HG03442 (cell line): ENCODE measurements at regions not wholly inside any gene's neighbourhood (a gene's known extent, or its start where the extent isn't known, plus 50 kb on each side); places are given as distances from the start of the nearest gene placed in this dataset.
A peak's percentile ranks its signal among the peaks of the same experiment; 100 is the strongest.

Source experiments
- ATAC-seq: cut with Tn5 transposase; IDR thresholded peaks from one replicate; pipeline ENCODE4 v1.9.1; 2021; ENCODE audit warnings: mild to moderate bottlenecking, moderate library complexity; ENCODE audit not compliant: unreplicated experiment

- no peak for ATAC-seq
These were observed 303.9 kb downstream of the ETAA1 start for GRCh38 chr2:67701011-67701410.

- ATAC-seq: no peak
These were observed 305.2 kb downstream of the ETAA1 start for GRCh38 chr2:67702284-67702683.

GRCh38 chr2:67702937-67703336 lies 305.8 kb downstream of the ETAA1 start:
- no peak for ATAC-seq

- no peak for ATAC-seq
These were observed 308.9 kb downstream of the ETAA1 start for GRCh38 chr2:67706082-67706481.

- no peak for ATAC-seq
These were observed 310.8 kb downstream of the ETAA1 start for GRCh38 chr2:67707896-67708295.

- ATAC-seq: no peak
These were observed 312.7 kb downstream of the ETAA1 start for GRCh38 chr2:67709835-67710234.

- no peak for ATAC-seq
These were observed 315.4 kb downstream of the ETAA1 start for GRCh38 chr2:67712484-67712883.

GRCh38 chr2:67713376-67713775 lies 316.2 kb downstream of the ETAA1 start:
- no peak for ATAC-seq

GRCh38 chr2:67716895-67717396 lies 319.8 kb downstream of the ETAA1 start:
- no peak for ATAC-seq

- ATAC-seq: no peak
These were observed 320.6 kb downstream of the ETAA1 start for GRCh38 chr2:67717692-67718091.

- ATAC-seq: no peak
These were observed 322.2 kb downstream of the ETAA1 start for GRCh38 chr2:67719351-67719750.

GRCh38 chr2:67721516-67721915 lies 324.4 kb downstream of the ETAA1 start:
- no peak for ATAC-seq

GRCh38 chr2:67724261-67724660 lies 327.1 kb downstream of the ETAA1 start:
- no peak for ATAC-seq

- ATAC-seq: no peak
These were observed 328.6 kb downstream of the ETAA1 start for GRCh38 chr2:67725731-67726130.

- no peak for ATAC-seq
These were observed 329.3 kb downstream of the ETAA1 start for GRCh38 chr2:67726416-67726815.

GRCh38 chr2:67727131-67727530 lies 330.0 kb downstream of the ETAA1 start:
- no peak for ATAC-seq

- ATAC-seq: no peak
These were observed 330.5 kb downstream of the ETAA1 start for GRCh38 chr2:67727623-67728022.

- ATAC-seq: no peak
These were observed 332.3 kb downstream of the ETAA1 start for GRCh38 chr2:67729474-67729873.

- ATAC-seq: peak; percentile 46
These were observed 329.3 kb downstream of the C1D start for GRCh38 chr2:67733517-67733916.

- no peak for ATAC-seq
These were observed 310.6 kb downstream of the C1D start for GRCh38 chr2:67752199-67752598.

GRCh38 chr2:67752969-67753368 lies 309.8 kb downstream of the C1D start:
- no peak for ATAC-seq

GRCh38 chr2:67755156-67755882 lies 307.5 kb downstream of the C1D start:
- no peak for ATAC-seq

GRCh38 chr2:67760995-67761394 lies 301.8 kb downstream of the C1D start:
- no peak for ATAC-seq
